B cell (primary cell): ENCODE measurements at regions not wholly inside any gene's neighbourhood (a gene's known extent, or its start where the extent isn't known, plus 50 kb on each side); places are given as distances from the start of the nearest gene placed in this dataset.

Experiments used
- ATAC-seq: fragments of 200-7000 bp; cut with Tn5 transposase; one replicate; pipeline ENCODE4 v1.10.0; 2021; ENCODE audit warnings: low read depth, mild to moderate bottlenecking, moderate number of reproducible peaks, moderate library complexity
- CTCF ChIA-PET: fragments of 350-600 bp; sonication (Branson Sonifier 250); formaldehyde crosslinking; loops from one replicate; lab custom pipeline; 2021; ENCODE audit warnings: antibody characterized with exemption, inconsistent platforms; lab: Charles Lee
- POLR2A ChIA-PET: fragments of 350-600 bp; sonication (Branson Sonifier 250); formaldehyde crosslinking; loops from one replicate; lab custom pipeline; 2021; ENCODE audit warnings: antibody characterized with exemption; lab: Charles Lee
- DNase-seq: peaks from one replicate; pipeline ENCODE4 v3.0.0; 2013
- H2AFZ ChIP-seq: 2 replicates; pipeline ENCODE4 v1.6.1; 2012; ENCODE audit warnings: mild to moderate bottlenecking, low read depth, low read length; ENCODE audit not compliant: insufficient read depth, poor library complexity, severe bottlenecking
- H3K27ac ChIP-seq, 2 donors: 1 replicate in 1 of 2; 2 replicates in 1 of 2; pipeline ENCODE4 v1.5.1; 2012 to 2013; ENCODE audit warnings: low read length in 2 of 2, mild to moderate bottlenecking in 2 of 2, moderate library complexity in 1 of 2
- H3K27me3 ChIP-seq, 4 experiments: fragments of 200-600 bp in 1 of 4; sonication (generic) in 1 of 4; replicated peaks in 1 of 4; 1 replicate in 2 of 4; 2 replicates in 2 of 4; pipeline versions ENCODE4 v1.6.1 to v1.7.0; 2013 to 2016; ENCODE audit warnings: low read length in 3 of 4, mild to moderate bottlenecking in 2 of 4, mixed read lengths in 1 of 4, moderate library complexity in 1 of 4; ENCODE audit not compliant: insufficient read depth in 4 of 4, control insufficient read depth in 3 of 4; ENCODE audit errors: control extremely low read depth in 1 of 4
- H3K36me3 ChIP-seq, 2 experiments: replicated peaks in 1 of 2; 1 replicate in 1 of 2; 2 replicates in 1 of 2; pipeline versions ENCODE4 v1.6.1 to v1.7.1; 2013; ENCODE audit warnings: low read length in 1 of 2; ENCODE audit not compliant: insufficient read depth in 2 of 2, control insufficient read depth in 1 of 2; ENCODE audit errors: control extremely low read depth in 1 of 2, extremely low read depth in 1 of 2
- H3K4me1 ChIP-seq, 2 donors: fragments of 200-600 bp in 1 of 2; sonication (generic) in 1 of 2; 1 replicate in 1 of 2; 2 replicates in 1 of 2; pipeline versions ENCODE4 v1.5.1 to v1.6.1; 2013 to 2017; ENCODE audit warnings: low read length in 2 of 2; ENCODE audit not compliant: control insufficient read depth in 2 of 2, insufficient read depth in 2 of 2
- H3K4me2 ChIP-seq: replicated peaks from 2 replicates; pipeline ENCODE3; 2012; ENCODE audit warnings: mild to moderate bottlenecking, low read depth, low read length; ENCODE audit not compliant: poor library complexity, severe bottlenecking
- H3K4me3 ChIP-seq, 5 experiments: fragments of 200-600 bp in 1 of 5; sonication (generic) in 1 of 5; 1 replicate in 3 of 5; 2 replicates in 2 of 5; pipeline versions ENCODE4 v1.5.1 to v1.7.0; 2011 to 2016; ENCODE audit warnings: low read length in 4 of 5, mild to moderate bottlenecking in 4 of 5, low read depth in 2 of 5, control low read depth in 1 of 5, moderate library complexity in 1 of 5; ENCODE audit not compliant: insufficient read depth in 1 of 5; ENCODE audit errors: control extremely low read depth in 1 of 5, extremely low read depth in 1 of 5
- H3K79me2 ChIP-seq: fragments of 200-600 bp; sonication (generic); one replicate; pipeline ENCODE4 v1.6.0; 2016; ENCODE audit warnings: low read length; ENCODE audit not compliant: control insufficient read depth, insufficient read depth
- H3K9ac ChIP-seq: fragments of 200-600 bp; sonication (generic); 2 replicates; pipeline ENCODE4 v1.6.1; 2017; ENCODE audit warnings: mild to moderate bottlenecking, low read length, moderate library complexity
- H3K9me3 ChIP-seq, 3 donors: one replicate each; pipeline versions ENCODE4 v1.6.1 to v1.7.1; 2013; ENCODE audit warnings: low read length in 2 of 3; ENCODE audit not compliant: control insufficient read depth in 2 of 3, insufficient read depth in 1 of 3; ENCODE audit errors: control extremely low read depth in 1 of 3
- H4K20me1 ChIP-seq: 2 replicates; pipeline ENCODE4 v1.6.0; 2012; ENCODE audit warnings: mild to moderate bottlenecking, low read length; ENCODE audit not compliant: insufficient read depth, control insufficient read depth, poor library complexity, severe bottlenecking
- H3K27ac Mint-ChIP-seq: one replicate; pipeline ENCODE4 v1.8.0; 2021; ENCODE audit warnings: mixed read lengths
- H3K27me3 Mint-ChIP-seq: one replicate; pipeline ENCODE4 v1.8.0; 2021; ENCODE audit warnings: mixed read lengths
- H3K4me1 Mint-ChIP-seq: one replicate; pipeline ENCODE4 v1.8.0; 2021; ENCODE audit warnings: mixed read lengths
- H3K4me3 Mint-ChIP-seq: one replicate; pipeline ENCODE4 v1.8.0; 2021; ENCODE audit warnings: mixed read lengths
- H3K9me3 Mint-ChIP-seq: one replicate; pipeline ENCODE4 v1.8.0; 2022; ENCODE audit warnings: mixed read lengths; ENCODE audit not compliant: insufficient read depth
- CTCF ChIP-seq: fragments of 200-600 bp; IDR thresholded peaks from one replicate; pipeline ENCODE4 v1.8.0; 2022; ENCODE audit warnings: antibody characterized with exemption, mild to moderate bottlenecking
- EZH2 ChIP-seq: IDR thresholded peaks from 2 replicates; pipeline ENCODE4 v1.6.1; 2012; ENCODE audit warnings: borderline replicate concordance, low read depth, mild to moderate bottlenecking, moderate library complexity, low read length; ENCODE audit not compliant: insufficient read depth, poor library complexity, severe bottlenecking
- WGBS: methylation state at CpG from one replicate; pipeline ENCODE4 v1.1.5; 2013; ENCODE audit warnings: missing lambda C conversion rate; ENCODE audit not compliant: insufficient coverage; 5-methylcytosine and 5-hydroxymethylcytosine counted together
- intact Hi-C: fragments of 100-400 bp; cut with micrococcal nuclease; formaldehyde crosslinking; loops from one replicate; pipeline ENCODE4 v1.10.0; 2022

- Histone ChIP-seq H3K9me3 (no peaks in the 10 kb centered on the region), H3K9ac (no peak overlapping the region), H3K36me3 (no peaks in the 10 kb centered on the region), H3K4me2 (no peak overlapping the region), H3K27me3 (no peaks in the 10 kb centered on the region), H3K27ac (no peak overlapping the region), H3K79me2 (no peaks in the 10 kb centered on the region), H3K4me3 (no peak overlapping the region), H3K4me1 (no peaks in the 10 kb centered on the region), H2AFZ (no peak overlapping the region), H4K20me1 (no peaks in the 10 kb centered on the region)
- no peaks in the 10 kb centered on the region for H3K9me3 Mint-ChIP-seq
- 97% methylated on average over 13 of the region's 17 CpGs for WGBS
- no peak overlapping the region for H3K27ac Mint-ChIP-seq
- ATAC-seq (no peak), DNase-seq (no peak)
- CTCF ChIA-PET = no interaction called here
- H3K4me1 Mint-ChIP-seq = no peaks in the 10 kb centered on the region
- intact Hi-C loops = no loop called here
- TF ChIP-seq EZH2 (no peak), CTCF (no peak)
- H3K4me3 Mint-ChIP-seq = no peak overlapping the region
- POLR2A ChIA-PET = no interaction called here
- no peaks in the 10 kb centered on the region for H3K27me3 Mint-ChIP-seq
These were observed 587.7 kb upstream of the ADGRL4 start for GRCh38 chr1:79594121-79594698.

DNA sequence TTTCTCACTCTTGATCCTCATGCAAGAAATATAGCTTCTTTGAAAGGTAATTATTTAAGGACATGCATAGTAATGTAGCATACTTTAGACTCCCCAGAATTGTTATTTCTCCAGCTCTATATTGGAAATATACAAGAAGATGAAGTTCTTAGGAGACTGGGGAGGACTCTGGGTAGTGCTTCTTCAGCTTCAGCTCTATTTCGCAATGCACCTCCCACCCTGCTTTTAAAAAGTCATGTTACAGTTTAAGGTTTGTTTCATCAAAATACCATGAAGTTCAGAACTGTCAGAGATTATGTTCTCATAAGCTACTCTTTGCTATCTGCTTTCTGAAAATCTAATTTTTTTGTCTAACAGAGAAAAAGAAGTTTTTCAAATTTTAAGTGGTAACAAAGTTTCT lies 586.2 kb upstream of the ADGRL4 start:
- H3K4me3 Mint-ChIP-seq = no peak overlapping the region
- H2AFZ ChIP-seq = no peak overlapping the region
- no peak overlapping the region for H3K4me2 ChIP-seq
- H4K20me1 ChIP-seq = no peaks in the 10 kb centered on the region
- WGBS = no CpG with 5 or more reads among the region's 1 CpG
- H3K27ac Mint-ChIP-seq = no peak overlapping the region
- intact Hi-C loops = no loop called here
- no peaks in the 10 kb centered on the region for H3K27me3 Mint-ChIP-seq
- DNase-seq = no peak
- ChIA-PET CTCF (no interaction called here), POLR2A (no interaction called here)
- no peaks in the 10 kb centered on the region for H3K9me3 ChIP-seq
- H3K79me2 ChIP-seq = no peaks in the 10 kb centered on the region
- ATAC-seq = no peak
- no peak overlapping the region for H3K9ac ChIP-seq
- H3K4me1 Mint-ChIP-seq = peaks cover 7% of the 10 kb centered on the region
- H3K4me3 ChIP-seq = no peak overlapping the region
- no peaks in the 10 kb centered on the region for H3K4me1 ChIP-seq
- H3K9me3 Mint-ChIP-seq = no peaks in the 10 kb centered on the region
- TF ChIP-seq CTCF = no peak
- TF ChIP-seq EZH2 = no peak
- H3K36me3 ChIP-seq = no peaks in the 10 kb centered on the region
- H3K27ac ChIP-seq = no peak overlapping the region
- H3K27me3 ChIP-seq = no peaks in the 10 kb centered on the region
